Thyroid gland (tissue), 4 donors: ENCODE measurements at regions not wholly inside any gene's neighbourhood (a gene's known extent, or its start where the extent isn't known, plus 50 kb on each side); places are given as distances from the start of the nearest gene placed in this dataset.

Experiments used
- CTCF ChIP-seq, 6 experiments: fragments of 200-600 bp in 3 of 6; fragments of 450-650 bp in 3 of 6; sonication (generic) in 3 of 6; IDR thresholded peaks; one replicate each; pipeline ENCODE4 v1.5.1; 2016 to 2019; ENCODE audit warnings: antibody characterized with exemption in 6 of 6, mild to moderate bottlenecking in 2 of 6, inconsistent platforms in 1 of 6, moderate library complexity in 1 of 6
- POLR2A ChIP-seq, 2 donors: fragments of 450-650 bp; IDR thresholded peaks; one replicate each; pipeline ENCODE4 v1.6.1; 2017; ENCODE audit warnings: antibody characterized with exemption in 2 of 2, mild to moderate bottlenecking in 2 of 2, moderate library complexity in 1 of 2

GRCh38 chr12:127205781-127206555, 1061.0 kb upstream of the TMEM132C start:
- TF ChIP-seq CTCF (IDR thresholded peaks at IDR 0.05) (no peak), POLR2A (IDR thresholded peaks at IDR 0.05) (no peak)
